ENCODE measurements at regions not wholly inside any gene's neighbourhood (a gene's known extent, or its start where the extent isn't known, plus 50 kb on each side); places are given as distances from the start of the nearest gene placed in this dataset.

GRCh38 chr1:25033828-25034705 lies 104.0 kb upstream of the RUNX3 start:
- Histone ChIP-seq H3K4me3 (ENCODE audit: low read length) (no peak overlapping the region), H3K27me3 (ENCODE audit: control insufficient read depth in 2 of 2, insufficient read depth in 2 of 2, low read length in 2 of 2) (no peaks in the 10 kb centered on the region), H3K36me3 (ENCODE audit: control insufficient read depth in 2 of 3, insufficient read depth in 3 of 3, low read length in 3 of 3) (no peaks in the 10 kb centered on the region), H3K9me3 (ENCODE audit: control insufficient read depth in 2 of 3, low read length in 3 of 3) (no peaks in the 10 kb centered on the region), H3K4me1 (ENCODE audit: control insufficient read depth in 2 of 2, insufficient read depth in 2 of 2, low read length in 2 of 2) (peaks cover 69 to 88% of the 10 kb centered on the region in 2 donors), H3K27ac (ENCODE audit: low read depth, low read length) (peak overlapping the region; percentile 77)
- Mint-ChIP-seq H3K9me3 (peaks cover 0 to 4% (median 0%) of the 10 kb centered on the region in 11 donors), H3K27ac (peak overlapping the region in 6 of 9 donors; percentile 15 to 92 (median 84)), H3K27me3 (no peaks in the 10 kb centered on the region), H3K36me3 (peaks cover 0 to 2% (median 0%) of the 10 kb centered on the region in 5 donors), H3K4me3 (peak overlapping the region in 4 of 10 donors; percentile 6 to 75 (median 17)), H3K4me1 (peaks cover 55 to 75% (median 66%) of the 10 kb centered on the region in 7 donors)
- CTCF ChIA-PET, result interaction anchor here (0.6 to 7.8 kb wide), 7 partner anchors 10 to 315 kb away, joined by 3 to 135 read pairs (median 3); partner anchors contain the start of gene RUNX3
- POLR2A ChIA-PET, result interaction anchor here (1.6 to 8.2 kb wide), 5 partner anchors 10 to 104 kb away, joined by 8 to 68 read pairs (median 10); partner anchors contain the start of gene RUNX3
- DNase-seq (no peak), ATAC-seq (peak; percentile 59)
- intact Hi-C loops (cut with micrococcal nuclease), result no loop called here

GRCh38 chr1:25033030-25033827 lies 103.2 kb upstream of the RUNX3 start:
- peaks cover 61 to 78% (median 74%) of the 10 kb centered on the region in 7 donors for H3K4me1 Mint-ChIP-seq
- POLR2A ChIA-PET, result interaction anchor here (0.7 to 8.2 kb wide), 7 partner anchors 9 to 103 kb away, joined by 3 to 68 read pairs (median 9); partner anchors contain the start of gene RUNX3
- no peak for DNase-seq

DNA sequence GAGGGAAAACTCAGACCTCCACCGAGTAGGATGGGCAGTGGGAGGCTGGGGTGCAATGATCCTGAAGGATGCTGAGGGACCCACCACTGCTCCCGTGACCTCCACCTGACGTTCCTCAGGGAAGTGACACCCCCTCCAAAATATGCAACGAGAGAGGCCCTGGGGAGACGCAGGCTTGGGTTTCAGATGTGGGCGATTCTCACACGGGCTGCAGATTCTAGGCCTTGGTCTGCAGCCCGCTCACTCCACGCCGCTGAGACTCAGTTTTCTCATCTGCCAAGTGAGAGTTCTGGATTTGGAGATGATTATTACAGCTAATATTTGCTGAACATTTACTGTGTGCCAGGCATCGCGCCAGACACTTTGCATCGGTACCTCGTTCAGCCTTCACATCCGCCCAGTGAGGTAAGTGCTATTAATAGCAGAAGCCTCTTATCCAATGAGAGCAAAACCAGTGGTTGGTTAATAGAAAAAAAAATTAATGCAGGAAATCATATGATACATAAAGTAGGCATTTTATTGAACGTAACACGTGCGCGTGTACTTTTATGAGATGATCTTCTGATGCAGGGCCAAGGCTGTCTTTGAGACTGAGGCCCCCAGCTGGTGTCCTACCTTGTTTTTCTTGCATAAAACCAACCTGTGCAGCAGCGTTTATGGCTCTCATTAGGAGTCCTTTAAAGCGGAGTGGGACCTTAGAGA lies 102.0 kb upstream of the RUNX3 start:
- peak; percentile 72 for ATAC-seq
- Mint-ChIP-seq H3K36me3 (peaks cover 0 to 2% (median 0%) of the 10 kb centered on the region in 5 donors), H3K27ac (peak overlapping the region in 8 of 9 donors; percentile 87 to 97 (median 93))

More at GRCh38 chr1:25033030-25033827, 103.2 kb upstream of the RUNX3 start:
- H3K4me3 Mint-ChIP-seq, result peak overlapping the region in 9 of 10 donors; percentile 39 to 92 (median 74)
- H3K9me3 ChIP-seq (ENCODE audit: control insufficient read depth in 2 of 3, low read length in 3 of 3), result no peaks in the 10 kb centered on the region
- H3K4me3 ChIP-seq (ENCODE audit: low read length), result no peak overlapping the region
- peaks cover 0 to 2% (median 0%) of the 10 kb centered on the region in 5 donors for H3K36me3 Mint-ChIP-seq
- no peaks in the 10 kb centered on the region for H3K36me3 ChIP-seq (ENCODE audit: control insufficient read depth in 2 of 3, insufficient read depth in 3 of 3, low read length in 3 of 3)
- intact Hi-C loops (cut with micrococcal nuclease), result no loop called here
- H3K4me1 ChIP-seq (ENCODE audit: control insufficient read depth in 2 of 2, insufficient read depth in 2 of 2, low read length in 2 of 2), result peaks cover 74 to 96% of the 10 kb centered on the region in 2 donors
- peaks cover 0 to 3% (median 0%) of the 10 kb centered on the region in 11 donors for H3K9me3 Mint-ChIP-seq
- H3K27ac Mint-ChIP-seq, result peak overlapping the region in 8 of 9 donors; percentile 87 to 97 (median 93)
- H3K27me3 Mint-ChIP-seq, result no peaks in the 10 kb centered on the region
- H3K27ac ChIP-seq (ENCODE audit: low read depth, low read length), result peak overlapping the region; percentile 77
- H3K27me3 ChIP-seq (ENCODE audit: control insufficient read depth in 2 of 2, insufficient read depth in 2 of 2, low read length in 2 of 2), result no peaks in the 10 kb centered on the region
- CTCF ChIA-PET, result interaction anchor here (0.6 to 7.8 kb wide), 8 partner anchors 9 to 314 kb away, joined by 3 to 135 read pairs (median 4); partner anchors contain the start of gene RUNX3
- no peak for ATAC-seq

GRCh38 chr1:25031601-25031965 lies 101.5 kb upstream of the RUNX3 start:
- POLR2A ChIA-PET, result interaction anchor here (0.6 to 8.2 kb wide), 6 partner anchors 7 to 530 kb away, joined by 3 to 68 read pairs (median 5); partner anchors contain the start of gene RUNX3
- H3K27ac Mint-ChIP-seq, result peak overlapping the region in 8 of 9 donors; percentile 87 to 97 (median 93)
- ATAC-seq (no peak), DNase-seq (peak in 2 of 9 donors; percentile 58 to 60)
- CTCF ChIA-PET, result interaction anchor here (0.6 to 7.8 kb wide), 7 partner anchors 9 to 100 kb away, joined by 3 to 135 read pairs (median 4); partner anchors contain the start of gene RUNX3
- H3K4me1 Mint-ChIP-seq, result peaks cover 55 to 77% (median 70%) of the 10 kb centered on the region in 7 donors
- H3K4me1 ChIP-seq (ENCODE audit: control insufficient read depth in 2 of 2, insufficient read depth in 2 of 2, low read length in 2 of 2), result peaks cover 72 to 97% of the 10 kb centered on the region in 2 donors
- H3K4me3 ChIP-seq (ENCODE audit: low read length), result peak overlapping the region; percentile 0
- peaks cover 0 to 2% (median 0%) of the 10 kb centered on the region in 5 donors for H3K36me3 Mint-ChIP-seq
- intact Hi-C loops (cut with micrococcal nuclease), result no loop called here
- peak overlapping the region in 8 of 10 donors; percentile 8 to 92 (median 54) for H3K4me3 Mint-ChIP-seq
- no peaks in the 10 kb centered on the region for H3K27me3 Mint-ChIP-seq
- H3K27me3 ChIP-seq (ENCODE audit: control insufficient read depth in 2 of 2, insufficient read depth in 2 of 2, low read length in 2 of 2), result no peaks in the 10 kb centered on the region
- H3K27ac ChIP-seq (ENCODE audit: low read depth, low read length), result peak overlapping the region; percentile 77
- H3K9me3 ChIP-seq (ENCODE audit: control insufficient read depth in 2 of 3, low read length in 3 of 3), result no peaks in the 10 kb centered on the region
- no peaks in the 10 kb centered on the region for H3K36me3 ChIP-seq (ENCODE audit: control insufficient read depth in 2 of 3, insufficient read depth in 3 of 3, low read length in 3 of 3)
- peaks cover 0 to 3% (median 0%) of the 10 kb centered on the region in 11 donors for H3K9me3 Mint-ChIP-seq

More for the DNA sequence above, 102.0 kb upstream of the RUNX3 start:
- POLR2A ChIA-PET, result interaction anchor here (0.6 to 8.2 kb wide), 7 partner anchors 8 to 530 kb away, joined by 3 to 68 read pairs (median 7); partner anchors contain the start of gene RUNX3
- H3K27me3 Mint-ChIP-seq, result no peaks in the 10 kb centered on the region
- Histone ChIP-seq H3K27me3 (ENCODE audit: control insufficient read depth in 2 of 2, insufficient read depth in 2 of 2, low read length in 2 of 2) (no peaks in the 10 kb centered on the region), H3K4me1 (ENCODE audit: control insufficient read depth in 2 of 2, insufficient read depth in 2 of 2, low read length in 2 of 2) (peaks cover 72 to 97% of the 10 kb centered on the region in 2 donors), H3K36me3 (ENCODE audit: control insufficient read depth in 2 of 3, insufficient read depth in 3 of 3, low read length in 3 of 3) (no peaks in the 10 kb centered on the region), H3K27ac (ENCODE audit: low read depth, low read length) (peak overlapping the region; percentile 77), H3K4me3 (ENCODE audit: low read length) (peak overlapping the region; percentile 0), H3K9me3 (ENCODE audit: control insufficient read depth in 2 of 3, low read length in 3 of 3) (no peaks in the 10 kb centered on the region)
- H3K4me1 Mint-ChIP-seq, result peaks cover 56 to 78% (median 74%) of the 10 kb centered on the region in 7 donors
- H3K4me3 Mint-ChIP-seq, result peak overlapping the region; percentile 39 to 92 (median 74)
- CTCF ChIA-PET, result interaction anchor here (0.6 to 7.8 kb wide), 7 partner anchors 9 to 100 kb away, joined by 3 to 135 read pairs (median 4); partner anchors contain the start of gene RUNX3
- intact Hi-C loops (cut with micrococcal nuclease), result loop anchor here in 1 of 2 donors (1.0 kb wide), 3 partner anchors 10 to 102 kb away; partner anchors contain the start of gene RUNX3
- peaks cover 0 to 3% (median 0%) of the 10 kb centered on the region in 11 donors for H3K9me3 Mint-ChIP-seq
- peak in 7 of 9 donors; percentile 55 to 86 (median 76) for DNase-seq

GRCh38 chr1:25030674-25031589 lies 100.9 kb upstream of the RUNX3 start:
- peaks cover 72 to 93% of the 10 kb centered on the region in 2 donors for H3K4me1 ChIP-seq (ENCODE audit: control insufficient read depth in 2 of 2, insufficient read depth in 2 of 2, low read length in 2 of 2)
- H3K4me3 ChIP-seq (ENCODE audit: low read length), result no peak overlapping the region
- ATAC-seq (peak; percentile 69), DNase-seq (peak in 2 of 9 donors; percentile 59 to 81)
- H3K9me3 ChIP-seq (ENCODE audit: control insufficient read depth in 2 of 3, low read length in 3 of 3), result no peaks in the 10 kb centered on the region
- no peaks in the 10 kb centered on the region for H3K27me3 ChIP-seq (ENCODE audit: control insufficient read depth in 2 of 2, insufficient read depth in 2 of 2, low read length in 2 of 2)
- peak overlapping the region; percentile 23 to 92 (median 48) for H3K4me3 Mint-ChIP-seq
- peak overlapping the region in 8 of 9 donors; percentile 26 to 97 (median 93) for H3K27ac Mint-ChIP-seq
- peaks cover 0 to 2% (median 0%) of the 10 kb centered on the region in 5 donors for H3K36me3 Mint-ChIP-seq
- POLR2A ChIA-PET, result interaction anchor here (0.7 to 8.2 kb wide), 5 partner anchors 6 to 61 kb away, joined by 3 to 68 read pairs (median 4); no protein-coding TSS in a partner anchor
- H3K4me1 Mint-ChIP-seq, result peaks cover 55 to 79% (median 70%) of the 10 kb centered on the region in 7 donors
- H3K27ac ChIP-seq (ENCODE audit: low read depth, low read length), result peak overlapping the region; percentile 77
- CTCF ChIA-PET, result interaction anchor here (0.6 to 2.0 kb wide), 5 partner anchors 34 to 68 kb away, joined by 3 to 6 read pairs (median 3); no protein-coding TSS in a partner anchor
- no peaks in the 10 kb centered on the region for H3K27me3 Mint-ChIP-seq
- peaks cover 0 to 3% (median 0%) of the 10 kb centered on the region in 11 donors for H3K9me3 Mint-ChIP-seq
- no peaks in the 10 kb centered on the region for H3K36me3 ChIP-seq (ENCODE audit: control insufficient read depth in 2 of 3, insufficient read depth in 3 of 3, low read length in 3 of 3)
- intact Hi-C loops (cut with micrococcal nuclease), result loop anchor here in 1 of 2 donors (1.0 kb wide), 2 partner anchors 9 to 66 kb away; no protein-coding TSS in a partner anchor
